Spinal cord (tissue), 9 donors: ENCODE measurements at regions not wholly inside any gene's neighbourhood (a gene's known extent, or its start where the extent isn't known, plus 50 kb on each side); places are given as distances from the start of the nearest gene placed in this dataset.
"Not testable (repeated sequence)": the region's sequence is repeated elsewhere in the genome, so short reads cannot be mapped to it uniquely, and the experiment has no call there.

Source experiments
- DNase-seq, 6 donors: peaks; one replicate each; pipeline versions ENCODE4 v3.0.0 to v3.0.0-alpha.2; 2013 to 2015; ENCODE audit warnings: low spot score in 6 of 6, low read depth in 4 of 6
- H3K27ac ChIP-seq: one replicate; pipeline ENCODE4 v1.5.1; 2013; ENCODE audit warnings: low read depth, low read length, control low read depth
- H3K27me3 ChIP-seq: one replicate; pipeline ENCODE4 v1.6.1; 2013; ENCODE audit warnings: low read length; ENCODE audit not compliant: control insufficient read depth, insufficient read depth
- H3K36me3 ChIP-seq: one replicate; pipeline ENCODE4 v1.6.1; 2013; ENCODE audit warnings: low read length; ENCODE audit not compliant: control insufficient read depth, insufficient read depth
- H3K4me1 ChIP-seq: one replicate; pipeline ENCODE4 v1.6.1; 2013; ENCODE audit warnings: low read length; ENCODE audit not compliant: control insufficient read depth, insufficient read depth
- H3K4me3 ChIP-seq: one replicate; pipeline ENCODE4 v1.5.1; 2013; ENCODE audit warnings: low read depth, low read length, control low read depth
- H3K9me3 ChIP-seq: one replicate; pipeline ENCODE4 v1.6.1; 2013; ENCODE audit warnings: low read length; ENCODE audit not compliant: control insufficient read depth, insufficient read depth
- WGBS: methylation state at CpG from one replicate; pipeline ENCODE4 v1.1.5; 2013; ENCODE audit warnings: missing lambda C conversion rate; ENCODE audit not compliant: insufficient coverage; 5-methylcytosine and 5-hydroxymethylcytosine counted together
- donor health status: healthy.

GRCh38 chrY:11643549-11643948 is 1057.5 kb upstream of the USP9Y start:
- not testable (repeated sequence) for H3K4me3 ChIP-seq, H3K27ac ChIP-seq, H3K27me3 ChIP-seq, H3K36me3 ChIP-seq, H3K4me1 ChIP-seq, H3K9me3 ChIP-seq, DNase-seq
- WGBS, result no CpG with 5 or more reads among the region's 7 CpGs

GRCh38 chrY:11668221-11668620 is 1032.8 kb upstream of the USP9Y start:
- no CpG with 5 or more reads among the region's 6 CpGs for WGBS

More at GRCh38 chrY:11668221-11668620, 1032.8 kb upstream of the USP9Y start:
- no peak overlapping the region for H3K27ac ChIP-seq
- no peaks in the 10 kb centered on the region for H3K4me1 ChIP-seq
- H3K4me3 ChIP-seq, result no peak overlapping the region
- H3K27me3 ChIP-seq, result no peaks in the 10 kb centered on the region
- DNase-seq, result peak in 1 of 6 donors; percentile 30
- no peaks in the 10 kb centered on the region for H3K36me3 ChIP-seq
- no peaks in the 10 kb centered on the region for H3K9me3 ChIP-seq
